Glomerular endothelial cell (primary cell): ENCODE measurements at regions not wholly inside any gene's neighbourhood (a gene's known extent, or its start where the extent isn't known, plus 50 kb on each side); places are given as distances from the start of the nearest gene placed in this dataset.

Experiments used
- DNase-seq: peaks from one replicate; pipeline ENCODE4 v3.0.0-alpha.2; 2011; ENCODE audit warnings: low read depth, low spot score; ENCODE audit errors: extremely low read depth

DNA sequence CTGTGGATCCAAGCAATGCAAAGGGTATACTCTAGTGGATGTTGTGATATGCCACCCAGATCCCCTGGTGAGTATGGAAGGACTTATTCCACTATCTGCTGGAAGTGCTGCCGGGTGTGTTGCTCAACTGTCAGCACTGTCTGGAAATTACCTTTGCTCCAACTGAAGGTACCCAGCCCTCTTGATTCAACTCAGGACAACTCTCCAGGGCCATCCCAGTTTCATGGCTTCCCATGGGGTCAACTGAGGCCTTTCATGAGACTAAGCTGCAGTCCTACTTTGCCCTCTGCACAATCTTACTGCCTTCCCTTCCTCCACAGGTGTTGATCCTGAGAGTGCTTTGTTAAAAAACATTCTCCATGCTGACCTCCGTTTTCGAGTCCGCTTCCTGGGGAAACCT, 99.8 kb downstream of the SPRY1 start:
- DNase-seq = no peak

GRCh38 chr4:123497340-123497739, 100.7 kb downstream of the SPRY1 start:
- no peak for DNase-seq

DNA sequence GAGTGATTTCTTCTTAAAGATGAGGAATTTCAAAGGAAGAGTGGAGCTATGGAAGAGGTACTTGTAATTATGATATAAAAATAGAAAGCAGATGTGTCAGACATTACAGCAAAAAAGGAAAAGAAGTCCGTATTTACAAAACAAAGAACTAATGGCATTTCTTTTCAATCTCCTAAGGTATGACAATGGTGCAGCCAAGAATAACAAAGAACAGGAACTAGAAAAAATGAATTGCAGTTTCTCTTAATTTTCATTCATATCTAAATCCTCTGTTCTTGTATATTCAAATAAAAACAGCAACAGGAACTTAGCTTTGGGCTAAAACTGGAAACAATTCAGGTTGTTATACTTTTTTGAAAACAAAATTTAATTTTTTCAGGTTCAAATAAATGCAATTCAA, 105.1 kb downstream of the SPRY1 start:
- no peak for DNase-seq

DNA sequence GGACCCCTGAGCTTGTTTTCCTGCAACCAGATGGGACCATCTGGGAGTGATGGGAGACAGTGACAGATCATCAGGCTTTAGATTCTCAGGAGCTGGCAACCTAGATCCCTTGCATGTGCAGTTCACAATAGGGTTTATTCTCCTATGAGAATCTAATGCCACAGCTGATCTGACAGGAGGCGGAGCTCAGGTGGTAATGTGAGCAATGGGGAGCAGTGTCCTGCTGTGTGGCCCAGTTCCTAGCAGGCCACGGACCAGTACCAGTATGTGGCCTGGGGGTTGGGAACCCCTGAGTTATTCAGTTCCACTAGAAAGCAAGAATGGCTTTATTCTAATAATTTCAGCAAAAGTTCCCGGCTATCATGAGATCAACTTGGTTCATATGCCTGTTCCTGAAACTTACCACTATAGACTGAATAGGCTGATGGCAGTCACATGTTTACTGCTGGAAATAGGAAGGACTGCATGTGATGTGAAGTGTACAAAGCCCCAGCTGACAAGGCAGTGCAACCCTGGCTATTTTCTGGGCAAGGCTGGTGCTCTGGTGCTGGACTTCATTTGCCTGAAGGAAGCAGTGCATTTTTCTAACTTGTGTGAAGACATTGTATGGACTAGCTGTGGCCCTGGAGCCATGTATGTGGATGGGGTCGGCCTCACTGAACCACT, 107.2 kb downstream of the SPRY1 start:
- DNase-seq = no peak

GRCh38 chr4:123505095-123506010, 108.8 kb downstream of the SPRY1 start:
- DNase-seq = peak; percentile 31

DNA sequence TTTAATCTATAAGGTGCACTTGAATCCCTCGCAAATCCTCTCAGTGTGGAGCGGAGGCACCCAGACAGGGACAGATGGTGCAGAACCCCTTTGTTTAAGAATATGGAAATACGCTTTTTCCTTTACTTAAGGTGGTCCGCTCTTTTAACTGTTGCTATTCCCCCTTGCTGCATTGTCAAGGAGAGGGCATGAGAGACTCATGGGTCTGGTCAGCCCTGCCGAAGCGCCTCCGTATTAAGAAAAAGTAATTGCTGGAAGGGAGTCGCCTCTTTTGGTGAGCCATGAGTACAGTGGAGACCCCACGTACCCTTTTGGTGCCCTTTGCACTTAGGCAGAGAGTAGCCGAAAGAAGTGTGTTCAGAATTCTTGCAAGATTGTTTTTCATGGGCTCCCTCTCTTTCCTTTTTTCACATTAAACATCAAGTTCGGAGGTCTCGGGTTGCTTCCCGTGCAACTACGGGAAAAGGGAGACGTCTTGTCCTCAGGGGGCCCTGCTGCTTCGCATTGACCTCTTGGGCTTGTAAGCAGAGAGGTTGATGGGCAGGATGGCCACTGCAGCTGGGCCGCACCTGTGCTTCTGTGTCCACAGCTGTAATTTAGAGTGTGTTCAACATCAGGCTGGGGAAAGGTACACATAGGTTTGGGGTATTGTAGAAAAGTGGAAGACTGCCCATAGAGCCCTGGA, 109.6 kb downstream of the SPRY1 start:
- no peak for DNase-seq

GRCh38 chr4:123507376-123507775, 110.8 kb downstream of the SPRY1 start:
- no peak for DNase-seq

DNA sequence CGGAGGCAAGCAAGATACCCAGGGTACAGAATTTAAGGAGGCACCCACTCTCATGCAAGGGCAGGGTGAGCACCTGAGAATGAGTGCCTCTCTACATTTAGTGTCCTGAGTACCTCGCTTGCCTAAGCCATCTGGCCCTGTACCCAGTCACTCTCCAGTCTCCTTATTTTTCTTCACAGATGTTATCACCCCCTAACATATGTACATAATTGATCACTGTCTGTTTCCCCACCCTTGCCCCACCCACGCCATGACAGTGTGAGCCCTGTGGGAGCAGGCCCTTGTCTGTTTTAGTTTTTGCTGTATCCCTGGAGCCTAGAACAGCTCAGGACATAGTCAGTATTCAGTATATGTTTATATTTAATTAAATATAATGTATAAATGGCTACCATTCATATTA, 113.6 kb downstream of the SPRY1 start:
- DNase-seq = no peak

- no peak for DNase-seq
These were observed 114.1 kb downstream of the SPRY1 start for GRCh38 chr4:123510659-123511058.

- no peak for DNase-seq
These were observed 120.0 kb downstream of the SPRY1 start for GRCh38 chr4:123516576-123516975.

DNA sequence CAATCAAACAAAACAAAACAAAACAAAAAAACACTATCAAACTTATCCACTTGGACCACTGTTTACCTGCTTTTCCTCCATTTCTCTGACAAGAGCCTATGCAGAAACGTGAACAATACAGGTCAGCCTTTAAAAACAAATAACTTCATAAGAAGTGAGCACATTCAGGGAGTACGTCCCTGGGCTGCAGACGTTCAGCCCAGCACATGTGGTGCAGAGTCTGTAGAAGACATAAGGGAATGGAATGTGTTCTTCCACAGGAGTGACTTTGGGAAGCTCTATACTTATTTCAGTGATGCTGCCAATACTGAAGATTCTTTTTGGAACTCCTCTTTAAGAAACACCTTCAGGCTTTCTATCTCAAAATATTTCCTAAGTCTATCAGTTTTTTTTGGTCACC, 120.6 kb downstream of the SPRY1 start:
- no peak for DNase-seq

GRCh38 chr4:123517971-123518370, 121.4 kb downstream of the SPRY1 start:
- DNase-seq = no peak

DNA sequence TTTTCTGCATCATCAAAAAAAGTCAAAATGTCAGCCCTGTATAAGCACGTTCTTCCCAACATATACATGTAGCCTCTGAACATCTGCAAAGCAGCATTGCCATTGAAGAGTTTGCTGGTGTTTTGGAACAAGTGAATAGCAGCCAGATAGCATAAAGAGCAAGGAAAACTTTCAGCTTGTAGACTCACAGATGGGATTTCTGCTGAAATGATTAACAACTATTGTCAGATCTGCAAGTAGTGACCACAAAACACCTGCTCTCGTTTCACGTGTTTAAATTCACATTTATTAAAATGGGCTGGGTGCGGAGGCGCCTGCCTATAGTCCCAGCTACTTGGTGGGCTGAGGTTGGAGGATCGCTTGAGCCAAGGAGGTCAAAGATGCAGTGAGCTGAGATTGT, 123.7 kb downstream of the SPRY1 start:
- no peak for DNase-seq

DNA sequence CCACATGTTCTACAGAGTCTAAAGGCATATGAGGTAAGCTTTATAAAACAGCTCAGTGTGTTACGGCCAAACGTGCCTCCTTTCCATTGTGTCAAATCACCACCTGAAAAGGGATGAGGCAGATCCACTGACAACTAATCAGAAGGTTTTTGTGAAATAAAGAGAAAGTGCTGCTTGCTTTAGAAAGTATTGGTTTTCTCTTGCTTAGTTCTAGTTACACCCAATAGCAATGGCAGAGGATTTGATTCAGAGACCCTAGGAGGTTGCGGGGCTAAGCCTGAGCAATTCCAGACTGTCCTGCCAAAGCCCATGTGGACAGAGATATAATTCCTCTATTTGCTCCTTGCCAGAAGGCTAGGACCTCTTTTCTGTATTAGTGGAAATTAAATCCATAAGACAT, 125.5 kb downstream of the SPRY1 start:
- DNase-seq = no peak

- no peak for DNase-seq
These were observed 126.1 kb downstream of the SPRY1 start for GRCh38 chr4:123522646-123523045.

DNA sequence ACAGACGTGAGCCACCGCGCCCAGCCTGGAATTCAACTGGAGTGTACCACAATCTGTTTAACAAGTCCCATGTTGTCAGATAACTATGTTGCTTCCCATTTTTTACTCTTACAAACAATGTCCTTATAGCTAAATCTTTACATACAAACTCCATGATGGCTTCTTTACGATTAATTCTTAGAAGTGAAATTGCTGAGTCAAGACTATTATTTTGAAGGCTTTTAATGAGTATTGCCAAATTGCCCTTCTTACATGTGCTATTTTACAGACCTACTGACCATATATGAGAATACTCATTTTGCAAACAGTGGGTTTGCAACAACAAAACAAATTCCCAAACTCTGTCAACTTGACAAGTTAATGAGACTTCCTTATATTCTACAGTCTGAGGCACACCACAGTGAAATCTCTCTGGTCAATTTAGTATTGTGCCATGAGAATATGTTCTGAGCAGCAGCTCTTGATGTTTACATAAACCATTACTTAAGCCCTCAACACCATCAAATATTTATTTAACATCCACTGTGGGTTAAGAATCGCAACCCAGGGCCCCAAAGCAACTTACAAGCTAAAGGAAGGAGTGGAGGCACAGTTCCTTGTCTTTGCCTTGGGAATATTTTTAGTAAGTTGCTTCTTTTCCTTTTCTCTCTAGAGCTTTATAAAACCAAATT, 128.5 kb downstream of the SPRY1 start:
- DNase-seq = no peak

- no peak for DNase-seq
These were observed 129.9 kb downstream of the SPRY1 start for GRCh38 chr4:123526511-123526910.

DNA sequence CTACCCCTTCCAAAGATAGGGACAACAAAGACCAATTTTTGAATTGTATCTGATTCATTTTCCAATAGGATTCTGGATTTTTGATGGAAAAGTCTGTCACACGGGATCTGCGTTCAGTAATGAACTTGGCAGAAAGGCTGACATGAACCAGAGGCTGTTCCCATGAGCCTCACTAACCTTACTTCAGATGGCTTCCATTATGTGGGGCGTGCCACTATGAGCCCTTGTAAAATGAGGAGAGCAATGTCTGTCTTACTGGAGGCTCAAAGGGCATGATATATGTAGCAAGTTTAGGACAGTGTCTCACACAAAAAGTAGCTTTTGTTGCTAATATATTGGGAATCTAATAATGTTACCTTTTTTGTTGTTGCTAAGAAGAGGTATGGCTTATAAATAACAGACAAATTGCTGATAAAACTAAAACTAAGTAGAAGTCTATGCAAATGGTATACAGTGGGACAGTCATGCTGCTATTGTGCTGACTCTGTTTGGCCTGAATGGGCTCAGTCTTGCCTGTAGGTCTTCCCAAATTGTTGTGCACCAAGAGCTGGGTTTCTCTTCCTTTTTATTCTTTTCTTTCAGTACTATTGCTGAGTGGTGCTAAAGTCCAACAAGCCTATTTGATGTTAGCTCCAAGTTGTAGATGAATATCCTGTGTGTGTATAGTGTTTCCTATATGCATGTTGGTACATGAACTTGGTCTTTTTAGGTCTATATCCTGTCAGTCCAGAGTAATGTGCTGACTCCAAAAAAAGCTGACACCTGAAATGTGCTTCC, 132.1 kb downstream of the SPRY1 start:
- DNase-seq = no peak

- no peak for DNase-seq
These were observed 132.6 kb downstream of the SPRY1 start for GRCh38 chr4:123529278-123529568.

GRCh38 chr4:123530357-123530756, 133.8 kb downstream of the SPRY1 start:
- DNase-seq = no peak
